NCI-H748 treated with DMSO at 0.1 percent for 48 hours (cell line): ENCODE measurements at regions not wholly inside any gene's neighbourhood (a gene's known extent, or its start where the extent isn't known, plus 50 kb on each side); places are given as distances from the start of the nearest gene placed in this dataset.
A peak's percentile ranks its signal among the peaks of the same experiment; 100 is the strongest.

ENCODE experiments used
- DNase-seq: peaks from one replicate; lab custom pipeline; 2025; lab: John Stamatoyannopoulos, UW

- DNase-seq, result no peak
Measured at GRCh38 chrX:116226665-116227484, 56.3 kb downstream of the AGTR2 start.

DNA sequence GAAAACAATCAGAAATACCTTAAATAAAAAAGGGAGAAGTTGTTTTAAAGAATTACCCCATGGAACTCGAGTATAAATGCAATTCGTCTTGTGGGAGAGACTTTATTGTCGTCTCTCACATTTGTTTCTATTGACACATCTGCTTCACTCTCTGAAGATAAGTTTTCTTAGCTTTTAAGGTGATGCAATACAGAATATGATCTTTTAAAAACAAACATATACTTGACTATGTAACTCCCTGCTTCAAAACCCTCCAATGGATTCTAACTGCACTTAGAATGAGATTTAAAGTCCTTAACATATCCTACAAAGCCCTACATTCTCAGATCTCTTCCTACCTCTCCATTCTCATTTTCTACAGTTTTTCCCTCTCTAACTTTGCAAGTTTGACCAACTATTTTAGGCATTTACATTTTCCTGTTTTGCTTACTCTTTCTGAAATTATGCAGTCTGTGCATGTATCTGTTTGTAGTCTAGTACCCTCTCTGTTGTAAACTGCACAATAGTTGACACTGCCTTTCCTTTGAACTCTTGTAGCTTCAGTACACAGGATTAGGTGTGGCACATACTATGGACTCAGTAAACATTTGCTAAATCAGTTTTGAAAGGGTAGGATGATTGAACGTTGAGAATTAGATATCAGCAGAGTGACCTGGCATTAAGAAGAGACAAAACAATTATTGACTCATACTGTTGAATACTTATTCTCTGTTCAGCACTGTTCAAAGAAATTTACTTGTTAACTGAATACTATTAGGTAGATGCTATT lies 59.8 kb downstream of the AGTR2 start:
- peak; percentile 63 for DNase-seq

DNA sequence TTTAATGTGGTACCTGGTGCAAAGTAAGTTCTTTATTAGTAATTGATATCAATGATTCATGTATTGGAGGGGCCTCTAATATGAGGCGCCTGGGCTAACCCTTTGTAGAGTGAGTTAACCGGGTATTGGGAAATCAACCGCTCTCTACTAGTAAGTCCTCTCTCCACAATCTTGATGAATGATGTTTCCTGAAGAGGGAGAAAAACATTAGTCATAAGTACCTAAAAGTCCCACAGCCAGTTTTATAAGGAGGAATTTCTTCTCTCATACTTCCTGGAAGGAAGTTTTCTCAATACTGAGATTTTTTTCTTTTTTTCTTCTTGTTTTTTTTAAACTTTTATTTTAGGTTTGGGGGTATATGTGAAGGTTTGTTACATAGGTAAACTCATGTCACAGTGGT lies 62.3 kb downstream of the AGTR2 start:
- DNase-seq, result no peak

DNA sequence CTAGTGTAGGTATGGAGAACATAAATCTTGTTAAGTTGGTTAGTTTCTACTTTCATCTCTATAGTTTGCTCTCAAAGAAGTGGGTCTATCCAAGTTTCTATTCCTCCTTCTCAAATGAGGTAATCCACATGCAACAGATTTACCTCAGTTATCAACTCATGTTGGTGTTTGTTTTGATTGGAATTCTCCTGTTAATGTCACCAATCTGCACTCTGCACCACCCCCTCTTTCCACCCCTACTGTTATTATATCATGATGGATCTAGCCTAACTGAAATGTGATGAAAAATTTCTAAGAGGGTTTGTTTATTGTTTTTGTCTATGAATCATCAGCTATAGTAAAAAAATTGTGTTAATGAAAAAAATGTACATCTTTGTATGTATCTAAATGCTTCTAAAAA lies 66.1 kb downstream of the AGTR2 start:
- DNase-seq, result no peak

DNA sequence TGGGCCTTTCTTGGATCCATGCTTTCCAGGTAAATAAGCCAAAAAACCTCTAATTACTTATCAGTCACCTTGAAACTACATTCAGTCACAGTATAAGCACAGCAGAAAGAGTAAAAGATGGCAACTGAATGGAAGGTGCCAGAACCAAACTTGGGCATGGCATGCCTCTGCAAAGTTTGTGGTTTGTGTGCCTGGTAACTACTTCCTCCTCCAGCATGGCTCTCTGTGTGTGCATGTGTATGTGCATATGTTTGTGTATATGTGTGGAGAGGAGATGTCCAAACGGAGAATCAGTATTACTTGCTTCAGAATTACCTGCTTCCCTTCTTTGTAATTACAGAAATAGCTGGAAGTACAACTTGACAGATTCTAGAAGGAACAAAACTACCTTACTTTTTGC lies 67.5 kb downstream of the AGTR2 start:
- no peak for DNase-seq

DNA sequence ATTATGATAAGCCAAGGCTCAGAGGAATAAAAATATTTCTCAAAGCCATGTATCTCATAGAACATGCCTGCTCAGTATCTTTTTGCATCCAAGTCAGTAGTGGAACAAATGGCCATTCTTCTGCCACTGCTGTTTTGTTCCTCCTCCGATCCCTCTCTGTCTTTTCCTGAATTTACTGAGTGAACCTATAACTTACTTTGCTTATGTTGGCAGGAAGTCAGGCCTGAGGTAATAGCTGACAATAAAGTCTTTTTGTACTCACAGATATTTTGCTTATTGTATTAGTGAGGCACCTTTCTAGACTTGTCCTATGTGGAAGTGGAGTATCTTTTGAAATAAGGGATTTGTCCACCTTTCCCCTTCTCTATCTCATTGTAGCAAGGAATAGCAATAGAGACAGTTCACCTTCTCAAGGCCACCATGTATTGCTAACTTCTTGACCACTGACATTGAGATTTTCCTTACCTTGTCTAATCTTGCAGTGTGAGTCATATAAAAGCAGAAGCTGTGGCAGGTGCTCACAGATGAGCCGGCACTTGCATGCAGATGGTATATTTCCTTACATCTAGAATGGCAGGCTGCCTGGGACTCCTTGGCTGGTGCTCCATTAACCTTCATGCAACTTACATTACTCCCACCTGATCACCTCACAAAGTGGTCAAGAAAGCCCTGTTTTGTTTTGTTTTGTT lies 68.2 kb downstream of the AGTR2 start:
- DNase-seq, result no peak

GRCh38 chrX:116239944-116240840 lies 69.6 kb downstream of the AGTR2 start:
- DNase-seq, result peak; percentile 75

GRCh38 chrX:116241001-116241400 lies 70.5 kb downstream of the AGTR2 start:
- no peak for DNase-seq

- no peak for DNase-seq
Measured at GRCh38 chrX:116243039-116243438, 72.5 kb downstream of the AGTR2 start.

DNA sequence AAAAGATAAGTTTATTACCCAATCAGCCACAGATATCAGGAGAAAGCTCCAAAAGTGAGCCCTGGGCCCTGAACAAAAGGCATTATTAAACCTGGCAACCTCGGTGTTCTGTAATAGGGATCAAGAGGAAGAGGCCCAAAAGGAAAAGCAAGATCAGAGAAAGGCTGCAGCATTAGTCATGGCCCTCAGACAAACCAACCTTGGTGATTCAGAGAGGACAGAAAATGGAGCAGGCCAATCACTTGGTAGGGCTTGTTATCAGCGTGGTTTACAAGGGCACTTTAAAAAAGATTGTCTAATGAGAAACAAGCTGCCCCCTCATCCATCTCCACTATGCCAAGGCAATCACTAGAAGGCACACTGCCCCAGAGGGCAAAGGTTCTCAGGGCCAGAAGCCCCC lies 75.7 kb downstream of the AGTR2 start:
- no peak for DNase-seq

- DNase-seq, result no peak
Measured at GRCh38 chrX:116267511-116268040, 97.0 kb downstream of the AGTR2 start.

- no peak for DNase-seq
Measured at GRCh38 chrX:116272322-116272721, 101.8 kb downstream of the AGTR2 start.

GRCh38 chrX:116272861-116273260 lies 102.3 kb downstream of the AGTR2 start:
- DNase-seq, result no peak

DNA sequence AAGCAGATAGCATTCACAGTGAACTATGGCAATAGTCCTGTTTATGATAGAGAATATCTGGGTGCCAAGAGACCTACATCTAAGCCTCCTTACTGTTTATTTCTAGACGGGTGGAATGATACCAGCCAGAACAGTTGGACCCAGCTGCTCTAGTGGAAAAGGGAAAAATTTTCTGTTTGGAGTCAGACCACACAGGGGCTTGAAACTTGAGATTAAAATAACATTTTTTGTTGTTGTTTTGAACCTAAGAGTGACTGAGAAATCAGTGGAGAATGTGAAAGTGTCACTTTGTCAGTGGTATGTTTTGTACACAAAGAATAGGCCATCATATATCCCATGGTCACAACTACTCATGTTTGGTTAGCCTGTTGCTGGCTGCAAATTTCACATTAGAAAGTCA lies 105.7 kb downstream of the AGTR2 start:
- no peak for DNase-seq

DNA sequence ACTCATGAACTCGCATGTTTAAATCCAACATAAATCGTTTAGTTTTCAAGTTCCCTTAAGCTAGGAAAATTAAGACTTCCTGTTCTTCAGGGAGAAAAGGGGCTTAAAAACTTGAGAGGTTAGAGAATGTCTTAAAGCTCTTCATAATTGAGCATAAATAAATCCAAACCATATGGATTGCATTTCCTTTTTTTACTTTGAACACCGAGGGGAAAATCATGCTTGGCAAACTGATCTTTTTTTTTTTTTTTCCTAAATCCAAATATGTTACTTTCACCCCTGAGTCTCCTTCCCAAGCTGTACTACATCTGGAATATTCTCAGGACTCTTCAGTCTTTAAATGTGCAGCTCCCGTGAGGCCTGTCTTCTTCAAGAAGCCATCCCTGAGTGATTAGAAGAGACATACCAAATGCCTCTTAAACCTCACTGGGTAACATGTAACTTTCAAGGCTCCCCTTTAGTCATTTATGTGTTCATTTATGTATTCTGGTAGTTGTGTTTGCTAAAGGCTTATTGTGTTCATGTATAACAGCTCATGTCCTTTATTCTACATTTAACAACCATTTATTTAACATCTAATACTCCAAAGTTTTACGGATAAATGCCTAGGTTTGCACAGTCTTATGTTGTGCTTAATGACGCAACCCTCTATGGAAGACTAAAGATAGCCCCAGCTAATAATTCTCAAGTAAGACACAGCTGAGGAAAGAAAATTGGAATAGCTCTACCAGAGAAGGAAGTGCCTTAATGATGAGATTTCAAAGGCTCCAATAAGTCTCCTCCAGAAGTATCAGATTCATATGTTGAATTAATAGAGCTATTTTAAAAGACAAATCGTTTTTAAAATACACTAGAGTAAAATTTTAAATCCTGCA lies 107.0 kb downstream of the AGTR2 start:
- no peak for DNase-seq

DNA sequence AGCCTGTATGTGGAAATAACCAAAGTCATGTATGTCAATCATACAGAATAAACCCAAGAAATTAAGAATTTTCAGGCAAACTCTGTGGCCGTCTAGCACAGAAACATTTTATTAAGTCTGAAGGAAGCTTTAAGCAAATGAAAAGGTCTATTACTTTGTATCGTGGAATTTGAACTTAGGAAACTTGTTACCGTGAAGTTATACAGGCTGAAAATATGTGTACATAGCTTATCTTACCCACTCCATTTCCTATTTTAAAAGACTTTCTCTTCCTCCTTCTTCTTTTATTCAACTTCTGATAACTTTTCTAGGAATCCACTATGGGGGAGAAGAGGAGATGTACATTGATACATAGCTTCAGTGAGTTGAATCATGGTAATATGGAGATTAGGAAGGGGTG lies 108.3 kb downstream of the AGTR2 start:
- DNase-seq, result no peak

- no peak for DNase-seq
Measured at GRCh38 chrX:116281106-116281505, 110.6 kb downstream of the AGTR2 start.

GRCh38 chrX:116282751-116283150 lies 112.2 kb downstream of the AGTR2 start:
- DNase-seq, result no peak

DNA sequence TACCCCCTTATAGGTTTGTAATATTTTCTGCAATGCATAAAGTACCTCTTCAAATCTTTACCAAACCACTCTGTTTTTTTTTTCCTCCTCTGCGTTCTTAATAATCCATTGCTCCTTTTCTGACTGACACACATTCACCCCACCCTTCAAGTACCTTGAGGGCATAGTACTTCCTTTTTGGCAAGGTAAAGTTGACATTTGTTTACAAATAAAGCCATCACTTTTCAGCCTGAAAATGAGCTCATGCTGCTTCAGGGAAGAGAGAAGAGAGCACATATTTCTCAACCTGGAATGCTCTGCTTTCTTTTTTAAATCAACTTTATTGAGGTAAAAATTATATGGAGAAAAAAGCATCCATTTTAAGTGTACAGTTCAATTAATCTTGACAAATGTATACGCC lies 113.9 kb downstream of the AGTR2 start:
- DNase-seq, result no peak

- no peak for DNase-seq
Measured at GRCh38 chrX:116285501-116285900, 115.0 kb downstream of the AGTR2 start.

- DNase-seq, result no peak
Measured at GRCh38 chrX:116289592-116289991, 119.0 kb downstream of the AGTR2 start.
